ENCODE measurements at regions not wholly inside any gene's neighbourhood (a gene's known extent, or its start where the extent isn't known, plus 50 kb on each side); places are given as distances from the start of the nearest gene placed in this dataset.
"Not testable (repeated sequence)": the region's sequence is repeated elsewhere in the genome, so short reads cannot be mapped to it uniquely, and the experiment has no call there.

DNA sequence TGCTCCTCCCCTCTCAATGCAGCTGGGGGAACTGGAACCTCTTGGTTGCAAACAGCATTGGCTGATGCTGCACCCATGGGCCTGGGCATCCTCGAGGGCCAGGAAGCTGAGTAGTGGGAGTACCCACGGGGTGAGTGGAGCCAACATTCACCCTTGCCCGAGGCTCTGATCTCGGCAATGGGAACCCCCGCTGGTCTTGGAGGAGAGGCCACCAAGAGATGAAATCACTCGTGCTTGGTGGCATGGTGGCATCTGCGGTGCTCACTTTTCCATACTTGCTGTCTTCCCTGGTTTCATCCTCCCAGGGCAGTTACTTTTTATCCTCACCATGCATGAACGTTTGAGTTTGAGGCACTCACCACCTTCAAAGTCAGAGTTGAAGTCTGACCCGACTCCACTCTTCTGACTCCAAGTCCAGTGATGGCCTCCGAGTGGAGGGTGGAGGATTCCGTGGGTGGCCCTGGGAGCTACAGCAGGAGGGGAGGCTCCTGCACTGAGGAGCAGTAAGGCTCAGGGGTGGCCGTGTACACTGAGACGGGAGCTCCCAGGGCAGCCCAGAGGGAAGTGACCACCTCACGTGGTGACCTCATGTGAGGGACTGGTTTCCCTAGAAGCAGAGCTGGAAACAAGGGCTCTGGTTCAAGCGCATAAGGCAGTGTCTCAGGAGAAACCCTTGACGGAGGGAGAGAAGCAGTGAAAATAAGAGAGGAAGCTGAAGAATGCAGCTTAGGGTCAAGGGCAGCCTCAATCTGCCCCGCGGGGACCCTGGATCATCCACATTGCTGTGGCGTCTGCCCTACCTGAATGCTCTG lies 349.1 kb downstream of the TCERG1L start:
- DNase-seq = no peak

GRCh38 chr10:130963052-130963393 lies 348.5 kb downstream of the TCERG1L start:
- no peak for DNase-seq

DNA sequence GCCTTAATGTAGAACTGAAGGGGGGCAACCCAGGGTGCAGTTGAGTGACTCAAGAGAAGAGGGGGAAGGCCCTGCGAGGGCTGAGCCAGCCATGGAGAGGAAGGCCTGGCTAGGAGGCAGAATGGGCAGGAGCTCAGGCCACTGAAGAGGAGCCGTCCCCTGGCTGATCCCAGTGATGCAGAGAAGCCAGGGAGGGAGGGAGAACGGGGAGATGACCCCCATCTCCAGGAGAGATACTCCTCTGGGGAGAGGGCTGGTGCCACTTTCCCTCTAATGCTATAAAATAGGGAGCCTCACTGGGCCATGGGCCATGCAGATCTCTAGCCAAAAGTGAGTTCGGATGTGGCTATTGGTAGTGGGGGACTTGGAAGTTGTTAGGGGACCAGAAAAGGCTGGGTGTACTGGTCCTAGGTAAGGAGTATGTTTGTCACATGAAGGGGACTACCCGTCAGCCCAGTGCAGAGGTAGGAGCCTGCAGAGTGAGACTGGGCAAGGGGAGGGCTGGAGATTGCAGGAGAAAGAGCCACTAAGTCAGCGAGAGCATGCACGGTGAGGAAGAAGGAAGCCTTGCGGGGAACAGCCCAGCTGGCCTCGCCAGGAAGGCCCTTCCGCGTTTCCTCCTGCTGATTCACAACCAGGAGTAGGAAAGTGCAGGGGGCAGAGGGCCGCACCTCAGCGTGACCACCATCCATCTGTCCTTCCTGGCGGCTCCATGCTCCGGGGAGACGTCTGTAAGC lies 347.6 kb downstream of the TCERG1L start:
- DNase-seq = no peak

GRCh38 chr10:130964771-130965170 lies 346.8 kb downstream of the TCERG1L start:
- no peak for DNase-seq

DNA sequence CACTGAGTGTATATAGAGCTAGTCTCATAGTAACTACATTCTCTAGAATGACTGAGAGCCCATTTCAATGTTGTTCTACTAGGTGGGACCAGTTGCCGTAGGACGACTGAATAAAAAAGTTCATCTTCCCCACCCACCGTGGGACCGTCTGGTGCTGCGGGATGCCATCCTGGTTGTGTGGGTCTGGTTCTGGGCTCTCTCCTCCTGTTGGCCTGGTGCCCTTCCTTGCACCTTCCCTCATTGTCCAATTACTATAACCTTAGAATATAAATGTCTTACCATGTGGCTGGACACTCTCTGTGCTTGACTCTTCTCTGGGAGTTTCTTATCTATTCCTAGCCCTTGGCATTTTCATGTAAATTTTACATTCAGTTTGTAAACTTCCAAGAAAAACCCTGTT lies 344.4 kb downstream of the TCERG1L start:
- no peak for DNase-seq

GRCh38 chr10:130967784-130968183 lies 343.7 kb downstream of the TCERG1L start:
- no peak for DNase-seq

GRCh38 chr10:130968511-130968910 lies 343.0 kb downstream of the TCERG1L start:
- no peak for DNase-seq

DNA sequence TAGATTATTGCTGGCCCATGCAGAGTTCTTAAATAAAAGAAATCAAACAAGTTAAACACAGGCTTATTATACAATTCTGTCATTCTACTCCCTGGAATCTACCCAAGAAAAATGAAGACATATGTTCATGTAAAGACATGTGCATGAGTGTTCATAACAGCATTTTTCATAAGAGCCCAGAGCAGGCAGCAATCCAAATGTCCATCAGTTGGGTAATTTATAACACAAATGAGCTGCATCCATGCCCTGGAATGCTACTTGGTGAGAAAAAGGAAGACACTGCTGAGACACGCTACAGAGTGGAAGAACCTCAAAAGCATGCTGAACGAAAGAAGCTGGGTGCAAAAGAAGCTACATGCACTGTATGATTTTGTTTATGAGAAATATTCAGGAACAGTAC lies 342.6 kb downstream of the TCERG1L start:
- no peak for DNase-seq

DNA sequence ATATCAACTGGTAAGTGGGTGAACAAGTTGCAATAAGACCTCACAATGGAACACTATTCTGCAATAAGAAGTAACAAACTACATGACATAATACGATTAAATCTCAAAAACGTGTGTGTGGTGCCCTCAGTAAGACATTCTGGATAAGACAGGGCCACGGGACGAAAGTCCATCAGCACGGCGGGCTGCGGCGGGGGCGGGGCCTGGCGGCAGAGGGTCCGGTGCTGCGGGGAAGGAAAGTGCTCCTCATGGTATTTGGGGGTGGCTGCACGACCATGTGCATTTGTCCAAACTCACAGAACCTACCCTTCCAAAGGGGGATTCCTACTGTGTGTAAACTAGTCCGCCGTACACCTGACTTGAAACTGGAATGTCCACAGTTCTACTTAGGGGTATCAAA lies 341.8 kb downstream of the TCERG1L start:
- no peak for DNase-seq

DNA sequence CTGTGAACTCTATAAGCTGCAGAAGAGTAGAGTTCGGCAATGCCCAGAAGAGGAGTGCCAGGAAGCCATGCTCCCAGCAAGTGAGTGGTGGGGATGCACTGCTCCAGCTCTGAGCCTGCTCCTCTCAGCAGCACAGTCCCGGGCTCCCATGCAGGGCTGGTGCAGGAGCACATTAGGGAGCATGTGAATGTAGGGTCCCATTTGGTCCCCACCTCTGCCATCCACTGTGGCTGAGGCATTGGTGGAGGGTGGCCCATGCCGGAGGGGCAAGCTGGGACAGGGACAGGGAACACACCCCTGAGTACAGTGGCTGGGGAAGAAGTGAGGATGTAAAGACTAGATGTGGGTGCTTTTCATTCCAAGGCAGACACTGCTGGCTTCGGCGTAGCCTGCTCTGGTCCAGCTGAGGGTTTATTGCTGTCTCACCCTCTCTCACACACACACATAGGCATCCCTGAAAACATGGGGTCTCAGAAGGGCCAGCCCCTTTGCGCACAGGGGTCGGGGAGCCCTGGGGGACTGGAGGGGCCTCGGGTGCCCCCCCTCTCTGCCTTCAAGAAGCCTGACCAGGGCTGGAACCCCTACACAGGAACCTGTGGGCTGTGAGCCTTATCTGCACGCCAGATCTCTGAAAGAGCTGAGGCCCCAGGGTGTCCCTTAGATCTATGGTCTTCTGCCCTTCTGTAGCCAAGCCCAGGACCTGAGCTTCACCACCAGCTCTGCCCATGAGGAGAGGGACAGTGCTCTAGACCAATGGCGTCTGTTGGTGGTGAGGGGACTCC lies 341.0 kb downstream of the TCERG1L start:
- DNase-seq = no peak

GRCh38 chr10:130971123-130971435 lies 340.4 kb downstream of the TCERG1L start:
- DNase-seq = no peak

- DNase-seq = no peak
These were observed 338.2 kb downstream of the TCERG1L start for GRCh38 chr10:130973127-130973839.

DNA sequence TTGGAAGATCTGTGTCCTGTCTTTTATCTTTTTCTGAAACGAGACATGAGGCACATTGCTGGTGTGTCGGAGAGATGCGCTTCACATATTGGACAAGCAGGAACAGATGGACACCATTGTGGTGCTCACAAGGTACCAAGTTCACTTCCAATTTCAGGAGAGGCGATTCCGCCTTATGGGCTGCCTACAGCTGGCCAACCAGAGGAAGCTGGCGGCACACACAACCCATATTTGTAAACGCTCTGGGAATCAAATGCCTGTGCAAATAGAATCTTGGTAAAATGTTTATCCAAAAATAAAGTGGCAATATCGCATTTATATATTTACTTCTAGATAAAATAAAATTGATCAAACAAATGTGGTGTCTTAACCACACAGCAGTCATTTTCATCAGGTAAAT lies 337.4 kb downstream of the TCERG1L start:
- no peak for DNase-seq

GRCh38 chr10:130975351-130975750 lies 336.2 kb downstream of the TCERG1L start:
- DNase-seq = not testable (repeated sequence)

DNA sequence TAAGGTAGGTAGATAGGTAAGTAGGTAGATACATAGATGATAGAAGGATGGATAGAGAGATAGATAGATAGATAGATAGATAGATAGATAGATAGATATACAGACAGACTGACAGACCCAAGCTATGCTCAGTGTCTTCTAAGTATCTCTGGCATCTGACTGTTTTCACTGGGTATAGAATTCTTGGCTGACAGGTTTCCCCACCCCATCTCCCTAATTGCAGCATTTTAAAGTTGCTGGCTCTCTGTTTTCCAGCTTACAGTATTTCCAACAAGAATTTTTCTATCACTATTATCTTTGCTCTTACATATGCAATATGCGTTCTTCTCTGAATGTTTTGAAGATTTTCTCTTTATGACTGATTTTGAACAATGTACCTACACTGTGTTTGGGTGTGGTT lies 328.7 kb downstream of the TCERG1L start:
- no peak for DNase-seq

GRCh38 chr10:130983749-130984148 lies 327.8 kb downstream of the TCERG1L start:
- no peak for DNase-seq

DNA sequence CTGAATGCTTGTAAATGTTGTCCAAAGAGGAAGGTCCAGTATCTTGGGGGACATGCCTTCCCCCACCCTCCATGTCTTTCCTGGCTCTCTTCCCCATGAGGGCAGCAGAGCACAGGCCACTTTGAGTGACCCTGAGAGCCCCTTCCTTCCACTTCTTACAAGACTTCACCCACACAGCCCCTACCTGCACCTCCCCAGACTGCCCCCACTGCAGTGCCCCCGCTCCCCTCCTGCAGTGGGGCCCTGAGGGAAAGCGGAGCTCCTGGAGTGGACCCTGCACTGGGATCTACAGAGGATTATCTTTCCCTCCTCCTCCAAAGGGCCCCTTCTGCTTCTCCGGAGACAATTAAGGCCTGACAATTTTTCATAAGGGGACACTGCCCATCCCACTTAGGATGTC lies 326.8 kb downstream of the TCERG1L start:
- no peak for DNase-seq

- DNase-seq = no peak
These were observed 326.3 kb downstream of the TCERG1L start for GRCh38 chr10:130985158-130985753.

GRCh38 chr10:130986846-130987245 lies 324.7 kb downstream of the TCERG1L start:
- no peak for DNase-seq

GRCh38 chr10:130987401-130987800 lies 324.1 kb downstream of the TCERG1L start:
- DNase-seq = no peak

- DNase-seq = no peak
These were observed 321.8 kb downstream of the TCERG1L start for GRCh38 chr10:130989670-130990232.

- no peak for DNase-seq
These were observed 321.0 kb downstream of the TCERG1L start for GRCh38 chr10:130990486-130990885.
